ENCODE measurements at regions not wholly inside any gene's neighbourhood (a gene's known extent, or its start where the extent isn't known, plus 50 kb on each side); places are given as distances from the start of the nearest gene placed in this dataset.
"Not testable (repeated sequence)": the region's sequence is repeated elsewhere in the genome, so short reads cannot be mapped to it uniquely, and the experiment has no call there.

DNA sequence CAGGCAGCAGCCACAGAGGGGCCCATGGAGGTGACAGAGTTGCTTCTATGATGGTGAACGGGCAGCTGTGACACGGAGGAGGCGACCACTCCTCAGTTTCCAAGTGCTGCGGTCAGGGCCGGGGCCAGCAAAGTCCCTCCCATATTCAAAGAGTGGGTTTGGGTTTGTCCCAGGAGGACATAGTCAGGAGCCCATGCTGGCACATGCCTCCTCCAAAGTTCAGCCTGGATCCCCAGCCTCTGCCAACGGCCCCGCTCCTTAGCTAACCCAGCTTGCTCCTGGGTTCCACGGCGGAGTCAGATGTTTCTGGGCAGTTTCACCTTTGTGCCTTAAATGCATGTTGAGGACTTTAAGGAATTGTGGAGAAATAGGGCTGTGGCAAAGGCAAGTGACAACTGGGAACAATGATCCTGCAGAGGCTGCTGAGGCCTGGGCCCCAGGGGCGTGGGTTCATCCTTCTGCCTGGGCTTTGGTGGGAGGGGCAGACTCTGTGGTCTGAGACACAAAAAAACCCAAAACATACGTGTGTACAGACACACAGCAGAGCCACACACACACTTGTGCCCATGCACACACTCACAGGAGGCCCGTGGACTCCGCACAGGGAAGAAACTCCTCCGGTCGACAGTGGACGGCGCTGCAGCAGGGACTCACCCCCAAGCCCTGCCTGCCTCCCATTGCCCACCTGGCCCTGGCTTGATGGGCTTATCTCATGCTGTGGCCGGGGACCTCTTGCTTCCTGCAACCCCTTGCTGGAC is 399.4 kb downstream of the TMEM121 start:
- Mint-ChIP-seq H3K9me3 (no peaks in the 10 kb centered on the region), H3K36me3 (ENCODE audit: low read depth) (no peaks in the 10 kb centered on the region), H3K27me3 (ENCODE audit: low read depth) (peaks cover 10% of the 10 kb centered on the region), H3K4me1 (ENCODE audit: low read depth) (peaks cover 1% of the 10 kb centered on the region), H3K4me3 (no peak overlapping the region), H3K27ac (no peak overlapping the region)

DNA sequence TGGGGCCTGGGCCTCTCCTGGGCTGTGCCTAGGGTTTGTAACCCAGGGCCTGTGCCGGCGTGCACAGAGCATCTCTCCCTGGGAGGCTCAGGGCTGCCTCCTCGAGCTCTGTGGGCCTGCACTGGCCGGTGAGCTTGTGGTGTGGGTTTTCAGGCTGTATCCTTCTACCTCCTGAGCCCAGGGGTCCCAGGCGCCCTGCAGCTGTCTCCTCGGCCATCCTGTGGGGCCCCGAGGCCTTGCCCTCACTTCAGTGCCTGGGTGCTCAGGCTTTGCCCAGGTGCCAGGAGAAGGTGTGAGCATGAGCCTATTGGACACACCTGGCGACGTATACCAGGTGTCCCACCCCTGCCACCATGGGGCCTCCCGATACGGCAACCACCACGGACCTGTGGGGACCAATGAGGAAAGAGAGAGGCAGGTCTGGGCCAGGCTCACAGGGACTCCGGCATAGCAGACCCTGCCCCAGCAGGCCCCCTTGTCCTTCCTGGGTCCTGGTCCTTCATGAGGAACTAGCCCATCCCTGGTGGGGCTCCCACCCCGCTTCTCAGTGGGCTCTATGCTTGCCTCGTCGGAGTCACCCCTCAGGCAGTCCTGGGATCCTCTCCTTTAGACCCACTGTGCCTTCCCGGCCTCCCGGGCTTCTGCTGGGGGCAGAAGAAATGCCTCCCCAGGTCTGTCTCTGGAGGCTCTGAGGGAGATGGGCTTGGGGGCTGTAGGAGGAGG is 400.2 kb downstream of the TMEM121 start:
- H3K4me3 Mint-ChIP-seq = no peak overlapping the region
- no peaks in the 10 kb centered on the region for H3K9me3 Mint-ChIP-seq
- no peak overlapping the region for H3K27ac Mint-ChIP-seq
- peaks cover 1% of the 10 kb centered on the region for H3K4me1 Mint-ChIP-seq (ENCODE audit: low read depth)
- H3K36me3 Mint-ChIP-seq (ENCODE audit: low read depth) = no peaks in the 10 kb centered on the region
- peaks cover 13% of the 10 kb centered on the region for H3K27me3 Mint-ChIP-seq (ENCODE audit: low read depth)

DNA sequence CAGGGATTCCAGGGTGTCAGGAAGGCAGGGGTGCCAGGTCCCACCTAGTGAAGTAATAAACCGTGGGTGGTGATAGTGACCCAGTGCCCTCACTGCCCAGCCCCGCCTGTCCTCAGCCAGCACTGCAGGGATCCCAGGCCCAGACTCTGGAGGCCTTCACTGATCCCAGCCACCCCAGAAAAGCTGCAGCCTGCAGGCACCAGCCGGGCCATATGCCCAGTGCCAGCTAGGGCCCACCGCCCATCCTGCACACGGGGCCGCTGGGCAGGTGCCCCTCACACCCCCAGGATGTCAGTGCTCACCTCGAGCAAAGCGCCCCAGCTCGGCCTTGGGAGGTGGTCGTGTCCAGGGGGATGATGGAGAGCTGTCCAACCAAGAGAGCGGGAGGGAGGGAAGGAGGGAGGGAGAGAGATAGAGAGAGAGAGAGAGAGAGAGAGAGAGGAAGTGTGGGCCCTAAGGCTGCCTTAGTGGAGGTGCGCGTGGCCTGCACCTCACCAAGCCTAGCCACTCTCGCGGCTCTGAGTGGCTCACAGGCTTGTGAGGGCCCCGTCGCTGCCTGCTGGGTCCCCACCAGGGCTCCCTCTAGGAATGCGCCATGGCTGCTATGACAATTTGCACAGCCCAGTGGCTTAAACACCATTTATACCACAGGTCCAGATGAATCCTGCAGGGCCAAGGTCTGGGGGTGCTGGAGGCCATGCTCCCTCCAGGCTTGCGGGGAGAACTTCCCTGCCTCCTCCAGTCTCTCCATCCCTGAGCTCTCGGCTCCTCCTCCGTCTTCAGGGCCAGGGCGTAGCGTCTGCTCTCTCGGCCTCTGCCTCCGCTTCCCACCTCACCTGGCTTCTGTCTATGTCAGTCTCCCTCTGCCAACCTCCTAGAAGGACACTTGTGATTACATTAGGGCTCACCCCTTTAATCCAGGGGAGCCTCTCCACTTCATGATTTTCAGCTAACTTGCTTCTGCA is 401.0 kb downstream of the TMEM121 start:
- Mint-ChIP-seq H3K4me3 (no peak overlapping the region), H3K36me3 (ENCODE audit: low read depth) (no peaks in the 10 kb centered on the region), H3K27ac (no peak overlapping the region), H3K27me3 (ENCODE audit: low read depth) (peaks cover 20% of the 10 kb centered on the region), H3K9me3 (no peaks in the 10 kb centered on the region), H3K4me1 (ENCODE audit: low read depth) (peaks cover 3% of the 10 kb centered on the region)

DNA sequence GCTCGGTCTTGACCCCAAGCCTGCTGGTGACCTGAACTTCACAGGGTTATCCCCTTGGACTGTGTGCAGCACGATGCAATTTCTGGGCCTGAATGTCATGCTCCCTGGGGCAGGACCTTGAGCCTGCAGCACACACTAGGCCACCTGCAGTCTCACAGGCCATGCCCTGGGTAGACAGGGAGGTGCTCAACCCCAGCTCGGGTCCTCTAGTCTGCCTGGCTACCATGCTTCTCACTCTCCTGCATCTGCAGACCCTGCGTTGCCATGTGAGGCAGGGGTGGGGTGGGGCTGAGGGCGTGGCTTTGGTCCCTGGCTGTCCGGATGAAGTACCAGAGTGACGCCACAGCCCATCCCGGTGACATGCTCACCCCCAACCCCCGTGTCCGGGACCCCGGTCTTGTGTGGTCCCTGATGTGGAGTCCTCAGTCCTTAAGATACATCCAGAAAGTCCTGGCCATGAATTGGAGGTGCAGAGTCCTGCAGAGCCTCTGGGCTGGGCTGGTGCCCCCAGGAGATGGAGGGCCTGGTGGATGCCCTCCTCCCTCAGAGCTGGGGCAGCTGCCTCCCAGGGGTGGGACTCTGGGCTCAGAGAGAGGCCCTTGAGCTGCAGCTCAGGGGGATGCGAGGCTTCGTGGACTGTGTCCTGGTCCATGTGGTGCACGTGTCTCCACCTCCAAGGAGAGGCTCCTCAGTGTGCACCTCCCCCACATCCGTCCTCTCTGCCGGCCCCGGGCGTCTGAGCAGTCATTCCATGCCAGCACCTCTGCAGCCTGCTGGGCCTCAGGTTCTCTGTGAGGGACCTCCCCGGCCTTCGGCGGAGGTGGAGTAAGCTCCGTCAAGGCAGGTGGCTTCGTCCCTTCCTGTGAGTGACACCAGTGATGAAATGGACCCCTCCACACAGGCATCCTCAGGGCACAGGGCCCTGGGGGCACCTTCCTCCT is 402.1 kb downstream of the TMEM121 start:
- not testable (repeated sequence) for H3K4me3 Mint-ChIP-seq; H3K9me3 Mint-ChIP-seq; H3K4me1 Mint-ChIP-seq (ENCODE audit: low read depth); H3K27ac Mint-ChIP-seq; H3K36me3 Mint-ChIP-seq (ENCODE audit: low read depth)
- H3K27me3 Mint-ChIP-seq (ENCODE audit: low read depth) = peaks cover 29% of the 10 kb centered on the region

DNA sequence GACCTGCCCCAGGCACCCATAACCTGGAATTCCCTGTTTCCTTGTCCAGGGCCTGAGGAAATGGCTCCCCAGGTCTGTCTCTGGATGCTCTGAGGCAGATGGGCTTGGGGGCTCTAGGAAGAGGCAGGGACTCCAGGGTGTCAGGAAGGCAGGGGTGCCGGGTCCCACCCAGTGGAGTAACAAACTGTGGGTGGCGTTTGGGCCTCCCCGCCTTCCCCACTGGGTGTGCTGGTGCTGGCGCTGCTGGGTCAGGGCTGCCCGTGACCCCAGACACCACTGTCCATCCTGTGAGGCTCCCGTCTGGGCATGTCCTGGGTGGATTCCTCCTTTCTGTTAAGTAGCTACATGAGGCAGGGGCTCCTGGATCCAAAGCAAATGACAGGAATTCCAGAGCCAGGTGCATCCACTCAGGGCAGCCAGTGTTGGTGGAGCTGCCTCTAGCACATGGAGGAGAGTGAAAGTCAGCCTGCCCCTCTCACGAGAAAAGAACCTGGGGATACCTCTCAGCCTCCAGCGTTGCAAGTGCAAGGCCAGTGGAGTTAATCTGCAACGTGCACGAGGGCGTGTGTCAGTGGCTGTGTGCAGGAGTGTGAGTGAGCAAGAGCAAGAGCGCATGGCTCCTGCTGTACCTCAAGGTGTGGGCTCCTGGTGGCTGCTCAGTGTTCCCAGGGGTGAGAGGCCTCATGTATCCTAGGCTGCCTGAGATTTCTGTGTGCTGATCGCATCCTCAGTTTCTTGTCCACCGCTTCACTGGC is 403.1 kb downstream of the TMEM121 start:
- H3K9me3 Mint-ChIP-seq = no peaks in the 10 kb centered on the region
- no peak overlapping the region for H3K27ac Mint-ChIP-seq
- H3K27me3 Mint-ChIP-seq (ENCODE audit: low read depth) = peaks cover 35% of the 10 kb centered on the region
- H3K36me3 Mint-ChIP-seq (ENCODE audit: low read depth) = no peaks in the 10 kb centered on the region
- H3K4me1 Mint-ChIP-seq (ENCODE audit: low read depth) = peaks cover 2% of the 10 kb centered on the region
- no peak overlapping the region for H3K4me3 Mint-ChIP-seq

DNA sequence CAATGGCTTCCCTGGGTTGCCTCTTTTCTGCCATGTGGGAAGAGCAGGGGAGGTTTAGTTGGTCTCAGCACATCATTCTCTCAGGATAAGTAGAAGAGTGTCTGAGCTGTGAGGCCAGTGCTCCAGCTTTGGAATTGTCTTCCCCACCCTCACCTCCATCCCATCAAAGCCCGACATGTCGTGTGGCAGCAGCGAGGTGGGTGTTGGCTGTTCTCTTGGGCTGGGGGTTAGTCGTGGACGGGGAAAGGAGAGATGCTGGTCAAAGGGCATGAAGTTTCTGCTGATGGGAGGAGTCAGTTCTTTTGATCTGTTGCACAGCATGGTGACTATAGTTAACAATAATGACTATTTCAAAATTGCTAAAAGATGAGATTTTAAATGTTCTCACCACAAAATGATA is 404.2 kb downstream of the TMEM121 start:
- Mint-ChIP-seq H3K9me3 (peaks cover 3% of the 10 kb centered on the region), H3K27ac (no peak overlapping the region), H3K36me3 (ENCODE audit: low read depth) (no peaks in the 10 kb centered on the region), H3K27me3 (ENCODE audit: low read depth) (peaks cover 44% of the 10 kb centered on the region), H3K4me3 (no peak overlapping the region), H3K4me1 (ENCODE audit: low read depth) (peaks cover 2% of the 10 kb centered on the region)

DNA sequence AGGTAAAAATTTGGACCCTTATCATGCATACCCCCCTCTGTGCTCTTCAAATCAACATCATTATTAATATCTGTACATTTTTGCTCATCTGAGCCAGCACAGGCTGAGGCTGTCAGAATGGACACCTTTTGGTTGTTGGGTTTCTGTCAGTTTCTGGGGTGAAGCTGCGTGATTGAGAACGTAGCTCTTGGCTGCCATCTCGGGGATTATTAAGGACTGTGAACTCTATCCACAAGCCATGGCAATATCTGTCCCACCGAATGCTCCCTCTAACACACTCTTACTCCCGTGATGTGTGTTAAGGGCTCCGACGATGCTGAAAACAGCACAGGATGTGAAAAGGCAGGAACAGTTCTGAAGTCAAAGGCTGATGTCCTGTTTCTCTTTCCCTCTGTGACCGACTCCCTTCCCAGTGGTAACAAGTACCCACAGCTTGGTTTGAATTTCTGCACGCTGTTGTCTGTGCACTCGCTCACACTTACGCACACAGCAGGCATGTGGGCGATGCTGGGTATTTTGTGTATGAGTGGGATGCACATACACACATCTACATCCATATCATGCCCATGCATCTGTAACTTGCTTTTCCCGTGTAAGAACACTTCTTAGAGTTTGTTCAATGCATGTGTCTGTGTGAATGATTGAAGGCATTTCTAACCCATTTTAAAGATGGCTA is 405.6 kb downstream of the TMEM121 start:
- H3K36me3 Mint-ChIP-seq (ENCODE audit: low read depth) = no peaks in the 10 kb centered on the region
- H3K27me3 Mint-ChIP-seq (ENCODE audit: low read depth) = peaks cover 51% of the 10 kb centered on the region
- H3K27ac Mint-ChIP-seq = no peak overlapping the region
- peaks cover 2% of the 10 kb centered on the region for H3K4me1 Mint-ChIP-seq (ENCODE audit: low read depth)
- no peak overlapping the region for H3K4me3 Mint-ChIP-seq
- H3K9me3 Mint-ChIP-seq = peaks cover 3% of the 10 kb centered on the region

DNA sequence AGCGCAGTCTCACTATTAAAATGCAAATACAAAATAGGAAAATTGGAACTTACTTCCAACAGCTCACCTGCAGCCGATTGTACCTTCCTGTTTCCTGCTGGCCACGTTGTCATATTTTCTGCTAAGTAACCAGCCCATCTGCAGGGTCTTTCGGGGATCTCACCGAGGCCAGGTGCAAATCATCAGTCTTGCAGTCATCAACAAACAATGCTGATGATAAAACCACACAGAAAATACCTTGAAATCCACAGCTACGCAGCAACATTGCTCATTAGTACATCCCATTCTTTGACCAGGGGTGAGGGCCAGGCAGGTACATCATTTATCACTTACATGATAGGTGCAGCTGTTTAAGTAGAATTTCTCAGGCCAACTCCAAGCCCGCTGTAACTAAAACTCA is 406.9 kb downstream of the TMEM121 start:
- Mint-ChIP-seq H3K27me3 (ENCODE audit: low read depth) (peaks cover 51% of the 10 kb centered on the region), H3K36me3 (ENCODE audit: low read depth) (no peaks in the 10 kb centered on the region), H3K9me3 (peaks cover 3% of the 10 kb centered on the region), H3K27ac (no peak overlapping the region), H3K4me3 (no peak overlapping the region), H3K4me1 (ENCODE audit: low read depth) (peaks cover 2% of the 10 kb centered on the region)

DNA sequence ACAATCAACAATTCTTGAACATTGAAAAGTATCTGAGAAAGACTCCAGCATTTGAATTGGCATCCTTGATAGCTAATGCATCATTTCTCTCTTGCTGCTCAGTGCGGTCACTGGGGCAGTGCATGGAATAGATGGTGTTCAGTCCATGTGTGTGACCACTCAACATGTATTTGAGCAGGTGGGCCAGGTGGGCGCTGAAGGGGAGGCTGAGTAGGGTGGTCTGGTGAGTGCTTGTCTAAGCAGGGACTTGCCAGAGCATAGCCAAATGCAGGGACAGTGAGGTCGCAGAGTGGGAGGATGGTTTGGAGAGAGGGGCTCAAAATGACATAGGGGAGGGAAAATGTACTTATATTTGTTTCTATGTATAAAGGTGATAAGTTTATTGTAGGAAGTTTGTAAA is 409.0 kb downstream of the TMEM121 start:
- Mint-ChIP-seq H3K27me3 (ENCODE audit: low read depth) (peaks cover 50% of the 10 kb centered on the region), H3K27ac (no peak overlapping the region)

DNA sequence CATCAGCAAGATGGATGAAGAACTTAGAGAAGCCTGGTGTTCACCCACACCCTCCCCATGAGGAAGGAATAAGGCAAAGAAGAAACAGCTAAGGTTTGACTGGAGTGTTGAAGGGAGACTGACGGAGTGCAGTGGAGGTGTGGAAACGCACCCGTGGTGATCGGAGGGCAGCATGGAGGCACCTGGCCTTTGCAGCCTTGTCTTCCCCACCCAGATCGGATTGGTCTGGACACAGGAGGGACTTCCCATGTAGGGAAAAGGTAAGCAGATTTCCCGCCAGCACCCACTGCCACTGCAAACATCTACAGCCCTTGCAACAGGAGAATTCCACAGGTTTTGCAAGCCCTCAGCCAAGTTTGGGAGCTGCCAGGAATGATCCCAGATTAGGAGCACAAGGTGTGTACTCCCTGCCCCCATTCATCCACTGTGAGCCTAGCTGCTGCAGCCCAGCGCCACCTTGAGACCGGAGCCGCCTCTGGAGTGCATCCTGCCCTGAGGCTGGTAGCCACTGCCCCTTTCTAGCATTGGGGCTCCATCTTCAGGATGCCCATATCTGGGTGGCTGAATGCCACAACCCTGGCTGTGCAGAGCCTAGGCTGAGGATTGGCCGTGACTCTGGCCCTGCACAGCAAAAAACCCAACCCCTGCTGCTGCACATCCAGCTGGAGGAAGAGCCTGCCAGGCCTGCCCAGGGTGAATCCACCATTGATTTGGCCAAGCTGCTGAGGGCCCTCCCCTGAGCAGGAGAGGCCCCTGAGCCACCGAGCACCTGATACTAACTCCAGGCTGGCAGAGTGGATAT is 411.1 kb downstream of the TMEM121 start:
- peaks cover 17% of the 10 kb centered on the region for H3K9me3 Mint-ChIP-seq
- H3K27ac Mint-ChIP-seq = no peak overlapping the region
- no peak overlapping the region for H3K4me3 Mint-ChIP-seq
- peaks cover 35% of the 10 kb centered on the region for H3K27me3 Mint-ChIP-seq (ENCODE audit: low read depth)
- peaks cover 2% of the 10 kb centered on the region for H3K36me3 Mint-ChIP-seq (ENCODE audit: low read depth)
- no peaks in the 10 kb centered on the region for H3K4me1 Mint-ChIP-seq (ENCODE audit: low read depth)

More for the DNA sequence above, 409.0 kb downstream of the TMEM121 start:
- Mint-ChIP-seq H3K36me3 (ENCODE audit: low read depth) (peaks cover 2% of the 10 kb centered on the region), H3K4me3 (no peak overlapping the region), H3K4me1 (ENCODE audit: low read depth) (peaks cover 2% of the 10 kb centered on the region), H3K9me3 (peaks cover 17% of the 10 kb centered on the region)

DNA sequence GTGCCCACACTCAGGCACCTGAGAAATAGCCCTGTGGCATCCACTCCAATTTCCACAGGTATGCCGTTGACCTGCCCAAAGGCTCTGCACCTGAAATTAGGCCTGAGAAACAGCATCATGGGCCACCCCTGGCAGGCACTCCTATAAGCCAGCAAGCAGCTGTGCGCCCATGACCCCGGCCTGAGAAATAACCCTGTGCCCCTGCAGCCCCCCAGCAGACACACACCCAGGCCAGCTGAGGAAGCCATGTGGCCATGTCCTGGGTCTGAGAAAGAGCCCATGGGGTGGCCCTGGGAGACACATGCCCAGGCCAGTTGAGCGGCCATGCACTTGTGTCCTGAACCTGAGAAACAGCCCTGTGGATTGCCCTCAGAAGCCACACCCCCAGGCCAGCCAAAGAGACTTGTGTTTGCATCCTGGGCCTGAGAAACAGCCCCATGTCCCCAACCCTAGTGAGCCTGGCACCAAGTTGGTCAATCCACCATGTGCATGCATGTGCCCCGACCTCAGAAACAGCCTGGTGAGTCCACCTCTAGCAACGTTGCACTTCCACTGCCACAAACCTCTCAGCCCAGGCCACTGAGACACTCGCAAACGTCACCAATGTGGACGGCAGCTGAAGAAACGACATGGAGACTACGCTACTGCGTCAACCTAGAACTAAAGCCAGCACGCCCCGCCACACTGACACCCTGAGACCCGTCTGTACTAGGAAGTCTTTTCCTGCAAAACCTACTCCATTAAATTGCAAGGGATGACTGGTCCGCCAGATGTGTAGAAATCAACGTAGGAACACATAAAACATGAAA is 411.9 kb downstream of the TMEM121 start:
- Mint-ChIP-seq H3K36me3 (ENCODE audit: low read depth) (peaks cover 2% of the 10 kb centered on the region), H3K4me3 (no peak overlapping the region), H3K4me1 (ENCODE audit: low read depth) (no peaks in the 10 kb centered on the region), H3K27me3 (ENCODE audit: low read depth) (peaks cover 28% of the 10 kb centered on the region), H3K27ac (no peak overlapping the region), H3K9me3 (peaks cover 17% of the 10 kb centered on the region)
